Transverse colon (tissue), 4 donors: ENCODE measurements at regions not wholly inside any gene's neighbourhood (a gene's known extent, or its start where the extent isn't known, plus 50 kb on each side); places are given as distances from the start of the nearest gene placed in this dataset.

Source experiments
- DNase-seq: peaks from one replicate; pipeline ENCODE4 v3.0.0-alpha.2; 2019
- H3K27ac ChIP-seq, 4 donors: fragments of 200-600 bp; sonication (generic); 2 replicates each; pipeline ENCODE4 v1.5.1; 2016 to 2018; ENCODE audit warnings: inconsistent platforms in 4 of 4
- H3K27me3 ChIP-seq: fragments of 200-600 bp; sonication (generic); 2 replicates; pipeline ENCODE4 v1.5.1; 2017; ENCODE audit warnings: inconsistent platforms
- H3K36me3 ChIP-seq, 4 donors: fragments of 200-600 bp; sonication (generic); 2 replicates each; pipeline ENCODE4 v1.5.1; 2017 to 2019; ENCODE audit warnings: inconsistent platforms in 4 of 4
- H3K4me1 ChIP-seq, 4 donors: fragments of 200-600 bp; sonication (generic); 2 replicates each; pipeline ENCODE4 v1.5.1; 2017 to 2020; ENCODE audit warnings: inconsistent platforms in 4 of 4
- H3K4me3 ChIP-seq, 4 donors: fragments of 200-600 bp; sonication (generic); 1 replicate in 1 of 4; 2 replicates in 3 of 4; pipeline versions ENCODE4 v1.5.1 to v1.6.1; 2017 to 2019; ENCODE audit warnings: inconsistent platforms in 4 of 4
- H3K9me3 ChIP-seq, 2 donors: fragments of 200-600 bp; sonication (generic); 2 replicates each; pipeline ENCODE4 v1.5.1; 2017 to 2019; ENCODE audit warnings: inconsistent platforms in 2 of 2
- EP300 ChIP-seq: sonication (generic); formaldehyde crosslinking; IDR thresholded peaks from one replicate; pipeline ENCODE4 v1.6.1; 2017; ENCODE audit warnings: antibody characterized with exemption, low read depth
- POLR2A ChIP-seq: fragments of 450-650 bp; IDR thresholded peaks from one replicate; pipeline ENCODE4 v1.6.1; 2016; ENCODE audit warnings: antibody characterized with exemption, mild to moderate bottlenecking, moderate library complexity
- POLR2AphosphoS5 ChIP-seq, 3 donors: sonication (generic); formaldehyde crosslinking; IDR thresholded peaks; one replicate each; pipeline ENCODE4 v1.6.1; 2016; ENCODE audit warnings: antibody characterized with exemption in 3 of 3
- WGBS, 2 donors: methylation state at CpG; one replicate each; pipeline ENCODE4 v1.1.5; 2018; ENCODE audit warnings: low coverage in 1 of 2; 5-methylcytosine and 5-hydroxymethylcytosine counted together
- in situ Hi-C, 4 donors: fragments of 200-750 bp; cut with MboI; loops; one replicate each; pipeline versions ENCODE4 v1.15.0 to v1.15.1; 2017; ENCODE audit warnings: low sequenced_read_pairs in 3 of 4, low pct_ligation_motif_present in 1 of 4, low pct_unique_long_range_greater_than_20kb in 1 of 4
- intact Hi-C: fragments of 100-400 bp; cut with DNase I; formaldehyde crosslinking; loops from one replicate; pipeline ENCODE4 v1.15.1; 2023; ENCODE audit warnings: low total_unique reads
- TF ChIP-seq, protein P1 (sequence below), 5 experiments: fragments of 200-600 bp in 3 of 5; fragments of 450-650 bp in 2 of 5; sonication (generic) in 3 of 5; IDR thresholded peaks; 1 replicate in 2 of 5; 2 replicates in 3 of 5; pipeline ENCODE4 v1.5.1; 2016 to 2017; ENCODE audit warnings: antibody characterized with exemption in 5 of 5, inconsistent platforms in 3 of 5, mild to moderate bottlenecking in 2 of 5, moderate library complexity in 1 of 5

DNA sequence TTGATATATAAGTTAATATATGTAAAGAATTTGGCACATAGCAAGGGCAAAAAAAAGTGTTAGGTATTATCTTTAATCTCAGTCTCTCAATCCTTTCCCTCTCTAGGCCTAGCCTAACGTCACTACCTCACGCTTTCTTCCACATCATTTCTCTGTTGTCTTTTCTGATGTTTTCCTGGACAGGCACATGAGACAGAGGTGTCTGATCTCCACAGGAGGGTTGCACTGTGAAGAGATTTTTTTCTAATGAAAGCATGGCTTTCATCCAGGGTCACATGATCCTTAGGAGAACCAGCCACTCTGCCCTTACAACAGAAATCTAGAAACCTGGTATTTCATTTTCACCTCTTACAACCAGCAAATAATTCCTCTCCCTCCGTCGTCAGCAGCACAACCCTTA is 1268.3 kb downstream of the XPNPEP1 start:
- H3K9me3 ChIP-seq, result no peaks in the 10 kb centered on the region
- H3K27ac ChIP-seq, result no peak overlapping the region
- H3K27me3 ChIP-seq, result no peaks in the 10 kb centered on the region
- in situ Hi-C loops, result no loop called here
- WGBS, 2 donors, result 92 to 94% methylated on average over 4 of the region's 4 CpGs
- TF ChIP-seq POLR2A (no peak), EP300 (no peak), POLR2AphosphoS5 (IDR thresholded peaks at IDR 0.05) (no peak)
- TF ChIP-seq, protein P1, sequence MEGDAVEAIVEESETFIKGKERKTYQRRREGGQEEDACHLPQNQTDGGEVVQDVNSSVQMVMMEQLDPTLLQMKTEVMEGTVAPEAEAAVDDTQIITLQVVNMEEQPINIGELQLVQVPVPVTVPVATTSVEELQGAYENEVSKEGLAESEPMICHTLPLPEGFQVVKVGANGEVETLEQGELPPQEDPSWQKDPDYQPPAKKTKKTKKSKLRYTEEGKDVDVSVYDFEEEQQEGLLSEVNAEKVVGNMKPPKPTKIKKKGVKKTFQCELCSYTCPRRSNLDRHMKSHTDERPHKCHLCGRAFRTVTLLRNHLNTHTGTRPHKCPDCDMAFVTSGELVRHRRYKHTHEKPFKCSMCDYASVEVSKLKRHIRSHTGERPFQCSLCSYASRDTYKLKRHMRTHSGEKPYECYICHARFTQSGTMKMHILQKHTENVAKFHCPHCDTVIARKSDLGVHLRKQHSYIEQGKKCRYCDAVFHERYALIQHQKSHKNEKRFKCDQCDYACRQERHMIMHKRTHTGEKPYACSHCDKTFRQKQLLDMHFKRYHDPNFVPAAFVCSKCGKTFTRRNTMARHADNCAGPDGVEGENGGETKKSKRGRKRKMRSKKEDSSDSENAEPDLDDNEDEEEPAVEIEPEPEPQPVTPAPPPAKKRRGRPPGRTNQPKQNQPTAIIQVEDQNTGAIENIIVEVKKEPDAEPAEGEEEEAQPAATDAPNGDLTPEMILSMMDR (IDR thresholded peaks at IDR 0.05), result no peak
- no peaks in the 10 kb centered on the region for H3K36me3 ChIP-seq
- H3K4me1 ChIP-seq, result no peaks in the 10 kb centered on the region
- intact Hi-C loops, result no loop called here
- DNase-seq, result no peak
- H3K4me3 ChIP-seq, result no peak overlapping the region

DNA sequence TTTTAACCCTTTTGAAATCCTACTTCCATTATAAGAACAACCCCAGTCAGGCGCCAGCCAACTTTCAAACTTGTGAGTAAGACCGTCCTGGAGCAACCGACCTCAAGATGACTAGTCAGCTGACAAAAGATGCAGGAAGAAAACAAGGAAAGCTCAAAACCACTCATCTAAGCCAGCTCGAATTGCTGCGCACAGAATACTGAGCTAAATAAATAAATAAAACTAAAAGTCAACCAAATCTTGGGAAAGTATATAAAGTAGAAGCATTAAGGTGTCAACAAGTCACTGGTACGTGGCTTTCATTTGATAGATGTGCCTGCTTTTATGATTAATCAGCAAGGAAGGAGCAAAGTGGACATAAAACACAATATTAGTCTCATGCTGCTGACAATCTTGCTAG is 1269.8 kb downstream of the XPNPEP1 start:
- H3K27me3 ChIP-seq, result no peaks in the 10 kb centered on the region
- in situ Hi-C loops, result no loop called here
- no peaks in the 10 kb centered on the region for H3K4me1 ChIP-seq
- no peak overlapping the region for H3K27ac ChIP-seq
- intact Hi-C loops, result no loop called here
- TF ChIP-seq, protein P1 (IDR thresholded peaks at IDR 0.05), result no peak
- no peak for TF ChIP-seq EP300
- TF ChIP-seq POLR2AphosphoS5 (IDR thresholded peaks at IDR 0.05), result no peak
- no peak for TF ChIP-seq POLR2A
- H3K36me3 ChIP-seq, result no peaks in the 10 kb centered on the region
- WGBS, 2 donors, result 86 to 87% methylated on average over 6 of the region's 6 CpGs
- no peak overlapping the region for H3K4me3 ChIP-seq
- DNase-seq, result no peak
- no peaks in the 10 kb centered on the region for H3K9me3 ChIP-seq

DNA sequence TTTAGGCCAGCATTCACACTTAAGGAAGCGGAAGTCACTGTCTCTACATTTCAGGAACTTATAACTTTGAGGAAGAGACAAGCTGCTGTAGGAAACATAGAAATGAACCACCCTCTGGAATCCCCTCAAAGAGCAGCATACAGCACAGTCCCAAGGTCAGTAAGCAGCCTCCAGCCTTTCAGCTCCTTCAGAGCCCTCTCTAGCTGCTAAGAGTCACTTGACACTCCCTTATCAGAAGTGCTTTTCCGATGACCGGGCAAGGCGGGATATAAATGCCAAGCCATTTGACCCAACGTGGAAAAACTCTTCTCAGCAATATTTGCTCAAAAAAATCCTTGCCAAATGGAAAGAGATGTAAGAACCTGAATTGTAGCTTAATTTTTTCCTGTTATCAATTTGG is 1284.3 kb downstream of the XPNPEP1 start:
- no peaks in the 10 kb centered on the region for H3K4me1 ChIP-seq
- no peaks in the 10 kb centered on the region for H3K9me3 ChIP-seq
- no peak for TF ChIP-seq EP300
- TF ChIP-seq POLR2A, result no peak
- TF ChIP-seq, protein P1 (IDR thresholded peaks at IDR 0.05), result no peak
- H3K4me3 ChIP-seq, result no peak overlapping the region
- in situ Hi-C loops (no loop called here), intact Hi-C loops (no loop called here)
- no peaks in the 10 kb centered on the region for H3K36me3 ChIP-seq
- 84 to 85% methylated on average over 5 of the region's 5 CpGs for WGBS, 2 donors
- no peaks in the 10 kb centered on the region for H3K27me3 ChIP-seq
- H3K27ac ChIP-seq, result no peak overlapping the region
- no peak for DNase-seq

DNA sequence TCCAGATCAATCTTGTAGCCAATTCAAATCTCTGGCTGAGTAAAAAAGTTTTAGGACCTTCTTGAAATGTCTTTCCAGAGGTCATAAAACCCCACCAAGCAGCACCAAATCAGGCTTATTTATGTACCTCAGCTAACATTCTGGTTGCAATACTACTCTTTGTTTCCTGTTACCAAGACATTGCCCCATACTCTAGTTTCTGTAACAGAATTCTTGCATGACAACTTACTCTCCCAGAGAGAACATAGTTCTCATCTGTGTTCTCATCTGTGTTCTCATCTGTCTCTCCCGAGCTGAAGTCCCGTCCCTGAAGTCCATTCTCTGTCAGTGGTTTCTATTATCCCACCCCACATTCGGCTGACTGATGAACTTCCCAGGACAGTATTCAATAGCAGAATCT is 1285.1 kb downstream of the XPNPEP1 start:
- no peak for TF ChIP-seq EP300
- TF ChIP-seq POLR2A, result no peak
- TF ChIP-seq, protein P1 (IDR thresholded peaks at IDR 0.05), result no peak
- no peak for TF ChIP-seq POLR2AphosphoS5 (IDR thresholded peaks at IDR 0.05)
- Histone ChIP-seq H3K27ac (no peak overlapping the region), H3K36me3 (no peaks in the 10 kb centered on the region), H3K4me1 (no peaks in the 10 kb centered on the region), H3K9me3 (no peaks in the 10 kb centered on the region), H3K27me3 (no peaks in the 10 kb centered on the region), H3K4me3 (no peak overlapping the region)
- DNase-seq, result no peak
- intact Hi-C loops, result no loop called here
- WGBS, 2 donors, result 77% methylated on average over 3 of the region's 3 CpGs; no CpG with 5 or more reads in 1 of the 2 donors
- in situ Hi-C loops, result no loop called here
